GM21381 (cell line): ENCODE measurements at regions not wholly inside any gene's neighbourhood (a gene's known extent, or its start where the extent isn't known, plus 50 kb on each side); places are given as distances from the start of the nearest gene placed in this dataset.

ENCODE experiments used
- ATAC-seq: cut with Tn5 transposase; IDR thresholded peaks from one replicate; pipeline ENCODE4 v1.9.1; 2021; ENCODE audit warnings: mild to moderate bottlenecking, moderate library complexity; ENCODE audit not compliant: unreplicated experiment

DNA sequence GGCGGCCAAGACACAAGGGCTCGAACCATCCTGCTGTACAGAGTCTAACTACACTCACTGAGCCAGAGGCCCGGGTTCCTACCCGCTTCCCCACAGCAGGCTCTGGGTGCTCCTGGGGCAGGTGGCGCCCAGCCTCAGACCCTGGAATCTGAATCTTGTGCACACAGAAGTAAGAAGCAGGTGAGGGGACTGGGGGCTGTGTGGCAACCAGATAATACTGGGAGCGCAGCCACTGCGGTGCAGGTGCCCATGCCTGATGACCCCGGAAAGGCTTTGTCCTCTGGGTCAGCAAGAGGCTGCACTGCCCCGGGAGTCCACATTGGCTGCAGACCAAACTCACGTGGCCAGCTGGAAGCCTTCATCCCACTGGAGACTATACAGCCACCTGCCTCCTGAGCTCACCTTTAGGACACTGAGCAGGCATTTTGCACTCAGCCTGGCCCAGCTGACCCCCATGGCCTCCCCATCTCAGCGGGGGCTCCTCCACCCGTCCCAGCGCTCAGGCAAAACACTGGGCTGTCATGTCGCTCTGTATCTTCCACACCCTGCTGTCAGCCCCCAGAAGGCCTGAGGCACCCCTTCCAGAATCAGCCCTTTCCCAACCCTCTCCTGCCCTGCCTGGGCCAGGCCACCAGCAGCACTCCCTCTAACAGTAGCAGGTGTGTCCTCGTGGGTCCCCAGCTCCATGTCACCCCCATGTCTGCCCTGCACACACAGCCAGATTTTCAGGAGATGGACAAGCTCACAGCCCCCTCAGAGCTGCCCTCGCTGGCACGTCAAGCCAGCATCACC, 101.0 kb upstream of the IQSEC1 start:
- ATAC-seq = no peak

DNA sequence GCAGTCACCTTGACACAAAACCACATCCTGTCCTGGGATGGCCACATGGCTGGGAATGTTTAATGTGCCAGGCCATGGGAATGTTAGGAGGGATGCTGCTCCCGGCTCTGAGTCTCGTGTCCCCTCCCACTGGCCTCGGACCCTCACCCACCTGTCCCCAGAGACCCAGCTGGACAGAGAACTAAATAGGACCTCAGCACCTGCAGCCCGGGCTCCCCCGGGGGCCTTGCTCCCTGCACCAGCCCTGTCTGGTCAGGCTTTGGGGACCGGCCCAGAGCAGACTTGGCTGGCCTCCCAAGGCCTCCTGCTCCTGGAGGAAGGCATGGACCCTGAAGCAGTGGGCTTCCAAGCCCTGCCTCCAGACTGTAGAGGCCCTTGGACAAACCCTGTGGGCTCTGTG, 100.0 kb upstream of the IQSEC1 start:
- no peak for ATAC-seq

DNA sequence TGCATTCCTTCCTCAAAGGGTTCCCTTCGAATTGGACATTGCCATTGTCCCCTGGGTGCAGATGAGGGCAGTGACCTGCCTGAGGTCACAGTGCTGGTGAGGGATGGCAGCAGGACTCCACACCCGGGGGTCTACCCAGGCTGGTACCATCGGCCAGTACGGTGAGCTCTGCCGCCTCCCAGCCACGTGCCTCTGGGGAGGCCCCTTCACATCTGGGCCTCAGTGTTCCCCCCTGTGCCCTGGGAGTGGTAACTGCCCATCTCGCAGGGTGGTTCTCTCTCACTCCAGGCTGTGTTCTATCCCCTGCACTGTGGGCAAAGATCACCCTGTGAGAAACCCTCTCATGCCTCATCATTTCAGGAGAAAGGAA, 99.4 kb upstream of the IQSEC1 start:
- ATAC-seq = no peak

DNA sequence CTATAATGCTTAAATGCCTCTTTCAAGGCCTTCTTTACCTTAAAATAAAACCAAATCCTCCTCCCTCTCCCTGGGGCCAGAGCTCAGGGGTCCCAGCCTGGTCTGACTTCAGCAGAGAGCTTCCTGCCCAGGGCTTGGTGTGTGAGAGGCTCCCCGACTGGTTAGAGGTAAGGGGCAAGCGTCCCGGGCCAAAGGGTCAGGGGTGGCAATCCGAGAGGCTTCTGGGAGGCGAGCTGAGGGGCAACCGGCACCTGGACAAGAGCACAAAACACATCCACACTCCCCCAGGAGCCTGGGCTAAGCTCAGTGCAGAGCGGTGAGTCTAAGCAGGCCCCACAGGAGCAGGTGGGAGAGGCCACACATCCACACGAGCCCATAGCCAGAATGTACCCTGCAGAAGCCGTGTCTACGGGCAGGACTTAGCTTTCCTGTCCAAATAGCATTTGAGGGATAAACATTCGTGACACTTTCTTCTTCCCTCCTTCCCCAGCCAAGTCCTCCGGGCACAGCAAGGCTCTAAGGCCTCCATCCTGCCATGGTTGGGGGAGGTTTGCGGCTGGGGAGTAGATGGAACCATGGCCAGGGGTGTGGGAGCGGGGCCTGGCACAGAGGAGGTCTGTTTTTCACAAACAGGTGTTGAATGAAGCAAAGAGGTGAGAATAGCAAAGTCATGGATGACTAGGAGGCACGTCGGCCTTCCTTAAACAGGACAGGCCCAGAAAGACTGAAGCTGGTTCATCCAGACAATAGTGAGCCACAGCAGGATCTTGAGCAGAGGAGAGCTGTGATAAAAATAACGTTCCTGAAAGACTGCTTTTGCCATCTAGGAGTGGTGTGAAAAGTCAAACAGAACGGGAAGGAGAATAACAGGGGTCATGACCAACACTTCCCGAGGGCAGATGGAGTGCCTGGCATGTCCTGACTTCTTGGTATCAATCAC, 98.7 kb upstream of the IQSEC1 start:
- ATAC-seq = no peak

DNA sequence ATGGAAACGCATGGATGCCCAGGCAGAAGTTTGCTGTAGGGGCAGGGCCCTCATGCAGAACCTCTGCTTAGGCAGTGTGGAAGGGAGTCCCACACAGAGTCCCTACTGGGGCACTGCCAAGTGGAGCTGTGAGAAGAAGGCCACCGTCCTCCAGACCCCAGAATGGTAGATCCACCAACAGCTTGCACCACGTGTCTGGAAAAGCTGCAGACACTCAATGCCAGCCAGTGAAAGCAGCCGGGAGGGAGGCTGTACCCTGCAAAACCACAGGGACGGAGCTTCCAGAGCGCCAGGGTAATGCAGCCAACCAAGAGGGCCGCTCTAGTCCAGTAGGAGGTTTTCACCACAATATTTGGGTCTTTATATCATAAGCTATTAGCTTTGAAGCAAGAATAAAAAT, 97.1 kb upstream of the IQSEC1 start:
- no peak for ATAC-seq

DNA sequence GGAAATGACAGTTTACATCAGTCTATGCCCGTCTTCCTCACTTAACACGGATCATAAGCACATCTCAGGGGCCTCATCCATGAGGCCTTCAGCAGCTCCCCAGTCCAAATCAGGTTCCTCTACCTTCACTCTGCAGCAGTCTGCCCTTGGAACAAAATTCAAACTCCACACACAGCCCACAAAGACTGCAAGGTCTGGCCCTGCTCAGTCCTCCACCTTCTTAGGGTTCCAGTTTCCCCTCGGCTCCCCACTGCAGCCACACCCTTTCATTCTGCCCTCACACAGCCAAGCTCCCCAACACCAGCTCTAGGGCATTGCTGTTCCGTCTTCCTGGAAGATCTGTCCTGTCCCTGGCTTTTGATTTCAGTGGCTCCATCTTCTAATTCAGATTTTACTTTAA, 95.2 kb upstream of the IQSEC1 start:
- no peak for ATAC-seq

DNA sequence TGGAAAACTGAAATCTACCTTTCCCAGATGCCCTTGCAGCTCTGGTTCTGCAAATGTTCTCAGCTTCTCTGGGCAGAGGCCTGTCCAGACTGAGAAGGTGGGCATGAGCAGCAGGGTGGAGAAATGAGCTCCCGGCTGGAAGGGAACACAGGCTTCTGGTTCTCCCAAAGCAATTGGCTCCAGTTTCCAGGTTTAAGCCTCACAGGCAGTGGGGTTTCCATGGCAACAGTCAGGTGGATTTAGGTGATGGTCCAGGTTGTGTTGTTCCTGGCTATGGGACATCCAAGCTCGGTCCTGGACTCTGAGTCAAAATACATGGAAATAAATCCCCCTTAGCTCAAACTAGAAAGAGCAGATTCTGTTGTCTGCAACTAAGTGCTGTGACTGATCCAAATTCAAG, 94.6 kb upstream of the IQSEC1 start:
- ATAC-seq = no peak

DNA sequence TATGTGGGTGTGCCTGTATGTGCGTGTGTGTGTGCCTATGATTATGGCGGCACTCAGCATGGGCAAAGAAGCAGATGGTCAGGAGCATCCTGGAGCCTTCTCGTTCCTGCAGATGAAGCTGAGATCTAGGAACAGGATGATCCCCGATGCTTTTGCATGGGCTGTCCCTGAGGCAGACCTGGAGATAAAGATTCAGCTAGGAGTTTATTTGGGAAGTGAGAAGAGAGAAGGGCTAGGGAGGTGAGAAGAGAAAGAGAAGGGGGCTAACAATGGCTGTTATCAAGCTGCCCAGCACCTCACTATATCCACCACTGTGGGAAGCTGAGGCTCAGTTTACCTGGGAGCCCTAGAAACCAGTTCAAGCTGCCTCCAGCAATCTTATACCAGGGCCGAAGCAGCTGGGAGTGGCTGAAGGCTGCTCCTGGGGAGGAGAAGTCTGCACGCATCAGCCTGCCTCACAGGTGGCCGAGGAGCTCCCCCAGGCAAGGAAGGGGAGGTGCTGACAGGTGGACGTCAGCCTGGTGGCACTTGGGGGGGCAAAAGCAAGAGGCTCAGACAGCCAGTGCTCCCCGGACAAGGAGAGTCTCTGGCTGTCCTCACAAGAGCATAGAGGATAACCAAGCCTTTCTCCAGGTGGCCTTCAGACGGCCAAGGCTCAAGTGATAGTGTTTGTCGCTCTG, 94.0 kb upstream of the IQSEC1 start:
- ATAC-seq = no peak

DNA sequence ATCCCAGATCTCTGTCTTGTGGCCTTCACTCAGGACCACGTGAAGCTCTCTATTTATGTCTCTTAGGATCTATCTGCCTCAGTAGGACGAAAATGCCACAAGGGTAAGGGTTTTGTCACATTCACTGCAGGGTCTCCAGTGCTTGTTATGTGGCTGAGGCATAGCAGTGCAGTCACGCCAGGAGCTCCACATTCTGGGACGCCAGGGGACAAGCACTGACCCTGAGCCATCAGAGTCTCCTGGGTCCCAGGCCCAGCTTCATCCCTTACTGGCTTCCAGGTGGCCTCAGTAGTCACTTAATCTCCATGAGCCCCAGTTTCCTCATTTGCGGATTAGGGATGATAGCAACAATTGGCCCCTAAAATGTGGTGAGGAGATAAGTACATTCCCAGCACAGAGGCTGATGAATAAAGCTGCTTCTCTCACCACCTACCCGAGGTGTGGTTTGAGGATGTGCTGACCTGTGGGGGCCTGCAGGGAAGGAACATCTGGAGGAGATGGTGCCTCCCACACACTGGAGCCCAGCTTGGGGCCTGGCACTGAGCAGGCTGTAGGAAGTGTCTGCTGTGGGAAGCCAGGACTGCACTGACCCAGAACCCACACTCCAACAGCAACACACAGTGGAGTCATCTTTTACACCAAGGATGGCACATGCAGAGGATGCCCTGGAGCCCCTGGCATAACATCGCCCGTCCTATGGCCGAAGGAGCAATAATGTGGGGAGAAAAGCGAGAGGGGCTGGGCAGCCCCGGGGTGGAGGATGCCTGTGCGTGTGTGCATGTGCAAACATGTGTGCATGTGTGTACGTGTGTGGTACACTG, 93.2 kb upstream of the IQSEC1 start:
- no peak for ATAC-seq

DNA sequence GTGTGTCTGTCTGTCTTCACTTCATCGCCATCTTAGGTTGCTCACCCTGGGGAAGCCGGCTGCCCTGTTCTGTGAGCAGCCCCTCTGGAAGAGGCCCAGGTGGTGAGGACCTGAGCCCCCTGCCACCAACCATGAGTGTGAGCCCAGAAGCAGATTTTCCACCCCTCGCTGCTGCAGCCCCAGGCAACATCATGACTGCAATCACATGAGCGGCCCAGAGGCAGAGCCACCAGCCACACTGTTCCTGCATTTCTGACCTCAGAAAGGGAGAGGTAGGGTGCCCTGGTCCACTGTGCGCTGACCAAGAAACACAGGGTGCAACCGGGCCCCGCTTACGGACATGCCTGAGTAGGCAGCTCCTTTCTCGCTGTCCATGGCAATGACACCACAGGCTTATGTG, 92.3 kb upstream of the IQSEC1 start:
- ATAC-seq = no peak

DNA sequence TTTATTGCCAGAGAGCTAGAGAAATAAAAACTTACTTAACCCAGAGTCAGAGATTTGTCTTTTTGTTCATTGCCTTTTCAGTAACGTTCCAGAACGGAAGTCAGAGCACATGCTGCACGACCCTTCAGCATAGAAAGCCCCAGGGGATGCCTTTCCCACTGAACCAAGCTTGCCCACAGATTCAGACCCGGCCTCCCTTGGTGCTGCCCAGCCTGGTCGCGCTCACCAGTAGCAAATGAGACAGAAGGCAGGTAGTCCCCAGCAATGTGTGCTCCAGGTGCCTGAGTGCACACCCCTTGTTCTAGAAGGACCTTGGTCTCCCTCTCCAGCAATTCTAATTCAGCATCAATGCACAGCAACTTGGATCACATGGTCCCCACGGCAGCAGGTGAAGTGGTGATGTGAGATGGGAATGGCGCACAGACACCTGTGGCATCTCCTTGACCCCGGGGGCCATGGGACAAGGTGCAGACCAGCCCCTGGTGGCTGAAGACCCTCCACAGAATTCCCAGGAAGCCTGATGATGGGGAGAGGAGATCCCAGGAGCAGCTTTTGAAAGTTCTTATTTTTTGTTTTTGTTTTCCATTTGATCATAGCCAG, 91.8 kb upstream of the IQSEC1 start:
- no peak for ATAC-seq

DNA sequence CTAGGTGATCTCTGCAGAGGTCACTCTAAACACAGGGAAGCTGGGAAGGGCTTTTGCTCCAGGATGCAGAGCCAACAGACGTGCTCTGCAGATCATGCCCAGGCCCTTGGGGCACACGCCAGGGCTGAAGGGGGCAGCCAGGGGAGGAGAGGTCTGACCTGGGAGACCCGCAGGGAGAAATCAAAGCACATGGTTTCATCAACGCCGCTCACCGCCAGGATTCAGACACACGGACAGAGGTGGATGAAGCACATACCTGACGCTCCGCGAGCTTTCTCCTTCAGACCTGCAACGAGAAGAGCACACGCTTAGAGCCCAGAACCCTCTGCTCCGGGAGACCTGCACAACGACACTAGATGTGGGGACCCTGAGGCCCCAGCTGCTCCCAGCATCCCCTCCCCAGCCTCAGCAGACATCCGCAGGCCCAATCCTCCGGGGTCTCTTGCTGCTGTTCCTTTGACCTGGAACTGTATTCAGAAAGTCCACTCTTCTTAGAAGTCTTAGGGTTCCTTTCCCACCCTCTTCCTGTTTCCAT, 90.7 kb upstream of the IQSEC1 start:
- no peak for ATAC-seq

DNA sequence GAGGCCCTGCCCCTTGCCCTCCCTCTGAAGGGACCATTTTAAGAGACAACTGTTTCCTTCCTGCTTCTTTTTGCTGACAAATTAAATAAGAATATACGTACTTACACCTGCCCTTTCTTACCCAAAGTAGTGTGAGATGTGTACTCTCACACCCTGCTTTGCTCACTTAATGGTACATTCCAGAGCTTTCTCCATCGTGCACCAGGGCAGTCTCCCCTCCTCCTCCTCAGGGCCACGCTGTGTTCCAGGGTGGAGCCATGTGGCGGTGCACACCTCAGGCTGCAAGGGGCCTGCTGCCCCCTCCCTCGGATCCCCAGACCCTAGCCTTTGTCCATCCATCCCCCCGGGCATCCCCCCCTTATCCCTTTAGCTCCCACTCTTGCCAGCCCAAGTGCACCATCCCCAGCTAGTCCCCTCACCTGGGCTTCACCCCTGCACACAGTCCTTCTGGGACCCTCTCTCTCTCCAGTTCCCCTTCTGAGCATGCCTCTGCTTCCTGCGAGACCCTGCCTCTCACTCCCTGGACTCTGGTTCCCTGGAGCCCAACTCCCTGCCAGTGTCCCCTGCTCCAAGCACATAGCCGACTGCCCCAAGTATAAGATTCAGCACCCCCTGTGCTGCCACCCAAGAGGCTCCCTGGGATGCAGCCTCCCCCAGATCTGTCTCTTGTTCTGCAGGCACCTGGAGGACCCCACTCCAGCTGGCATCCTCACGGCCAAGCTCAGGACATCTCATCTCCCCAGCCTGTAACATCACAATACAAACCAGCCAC, 89.5 kb upstream of the IQSEC1 start:
- ATAC-seq = no peak

DNA sequence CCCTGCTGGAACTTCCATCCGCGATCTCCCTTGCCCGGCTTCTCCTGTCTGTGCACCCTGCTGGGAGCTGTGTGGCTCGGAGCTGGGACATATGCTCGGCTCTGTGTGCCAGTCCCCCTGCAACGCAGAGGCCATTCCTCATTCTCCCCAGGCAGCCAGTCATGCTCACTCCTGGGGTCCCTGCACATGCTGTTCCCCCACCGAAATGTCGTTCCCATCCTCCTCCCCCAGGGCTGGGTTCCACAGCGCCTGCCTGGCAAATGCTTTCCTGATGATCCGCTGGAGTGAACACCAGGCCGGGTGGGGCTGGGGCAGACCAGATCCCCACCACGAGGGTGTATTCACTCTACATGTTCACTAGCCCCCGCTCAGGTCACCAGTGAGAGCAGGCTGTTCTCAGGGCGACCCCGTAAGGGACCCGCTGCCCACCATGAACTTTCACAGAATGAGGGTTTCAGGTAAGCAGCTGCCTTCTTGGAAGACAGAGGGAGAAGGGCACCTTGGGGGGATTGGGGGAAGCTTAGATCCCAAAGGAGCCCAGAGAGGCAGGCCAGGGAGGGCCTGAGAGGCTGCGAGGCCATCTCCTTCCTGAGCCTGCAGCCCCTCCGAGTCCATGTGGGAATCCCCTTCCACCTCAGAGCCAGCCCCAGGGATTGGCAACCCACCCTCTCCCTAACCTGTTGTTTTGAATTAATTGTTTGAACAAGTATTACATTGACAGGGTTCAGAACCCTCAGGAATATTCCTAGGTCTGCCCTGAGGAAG, 88.7 kb upstream of the IQSEC1 start:
- no peak for ATAC-seq

DNA sequence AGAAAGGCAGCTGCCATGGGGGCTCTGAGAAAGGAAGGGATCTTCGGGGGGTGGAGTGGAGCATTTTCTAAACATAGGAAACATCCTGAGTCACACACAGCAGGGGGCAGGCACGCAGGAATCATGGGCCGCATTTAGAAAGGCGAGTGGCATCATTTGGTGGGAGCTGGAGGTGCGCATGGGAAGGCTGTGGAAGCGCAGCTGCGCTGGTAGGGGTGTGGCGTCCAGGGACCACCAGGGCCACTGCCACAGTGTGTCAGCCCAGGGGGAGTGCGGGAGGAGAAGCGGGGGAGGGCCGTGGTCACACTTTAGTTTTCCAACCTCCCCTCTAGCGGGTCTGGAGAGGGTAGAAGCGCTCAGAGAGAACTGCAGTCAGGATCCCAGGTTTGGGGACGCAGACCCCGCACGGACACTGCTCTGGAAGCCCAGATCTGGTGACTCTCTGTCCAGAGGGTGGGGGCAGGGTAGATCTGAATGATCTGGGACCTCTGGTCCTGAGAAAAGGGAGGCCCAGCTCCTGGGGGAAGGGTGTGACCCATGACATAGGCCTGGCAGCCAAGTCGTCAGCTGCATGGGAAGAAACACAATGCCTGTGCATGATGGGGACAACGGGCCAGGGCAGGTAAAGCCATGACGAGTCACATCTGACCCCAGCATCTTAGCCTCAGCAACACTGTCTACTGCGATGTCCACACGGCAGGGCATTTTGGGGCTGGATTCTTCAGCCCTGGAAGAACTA, 88.0 kb upstream of the IQSEC1 start:
- no peak for ATAC-seq

DNA sequence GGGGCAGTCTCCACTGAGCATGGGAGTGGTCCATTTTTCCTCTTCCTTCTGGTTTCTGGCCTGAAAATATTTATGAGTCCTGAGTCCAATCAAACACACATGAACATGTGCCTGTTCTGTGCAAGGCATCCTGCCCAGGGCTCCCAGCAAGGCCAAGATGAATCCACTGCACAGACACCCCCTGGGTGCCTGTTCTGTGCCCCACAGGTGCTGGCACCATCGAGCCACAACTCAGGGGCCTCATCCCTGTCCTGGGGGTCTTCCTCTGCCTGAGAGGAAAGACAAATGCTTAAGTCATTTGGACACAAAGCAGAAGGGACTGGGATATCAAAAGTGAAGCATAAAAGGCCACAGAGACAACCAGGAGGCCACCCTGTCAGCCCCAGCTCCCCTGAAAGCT, 87.4 kb upstream of the IQSEC1 start:
- no peak for ATAC-seq

DNA sequence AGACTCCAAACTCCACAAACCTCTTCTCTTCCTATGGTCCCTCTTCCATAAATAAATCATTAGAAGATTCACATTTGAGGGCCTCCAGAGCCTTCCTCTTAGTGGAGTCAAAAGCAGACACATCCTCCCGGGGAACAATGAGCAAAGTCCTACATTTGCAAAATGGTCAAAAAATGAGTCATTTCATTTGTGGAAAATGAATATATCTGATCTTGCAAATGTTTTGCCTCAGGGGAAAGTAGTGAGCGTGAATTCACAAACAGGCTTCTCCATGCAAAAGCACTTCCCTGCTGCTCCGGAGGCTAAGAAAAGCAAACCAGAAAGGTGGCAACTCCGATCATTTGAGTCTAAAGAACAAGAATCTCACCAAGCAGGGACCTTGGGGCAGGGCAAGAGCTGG, 86.7 kb upstream of the IQSEC1 start:
- no peak for ATAC-seq

DNA sequence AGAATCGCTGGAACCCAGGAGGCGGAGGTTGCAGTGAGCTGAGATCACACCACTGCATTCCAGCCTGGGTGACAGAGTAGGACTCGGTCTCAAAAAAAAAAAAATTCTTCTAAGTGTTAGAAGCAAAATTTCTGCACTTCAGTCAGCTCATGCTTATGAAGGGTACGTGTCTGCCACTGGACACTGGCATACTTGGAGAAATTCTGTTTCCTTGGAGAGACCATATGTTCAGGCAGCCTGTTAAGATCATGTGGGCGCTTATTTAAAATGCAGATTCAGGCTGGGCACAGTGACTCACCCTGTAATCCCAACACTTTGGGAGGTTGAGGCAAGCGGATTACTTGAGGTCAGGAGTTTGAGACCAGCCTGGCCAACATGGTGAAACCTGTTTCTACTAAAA, 85.6 kb upstream of the IQSEC1 start:
- no peak for ATAC-seq
